OCI-LY3 (cell line): ENCODE measurements at regions not wholly inside any gene's neighbourhood (a gene's known extent, or its start where the extent isn't known, plus 50 kb on each side); places are given as distances from the start of the nearest gene placed in this dataset.

Experiments
- H2AFZ ChIP-seq: fragments of 200-600, 300-600 bp; shearing (Covaris generic); 2 replicates; pipeline ENCODE4 v1.6.0; 2014; ENCODE audit warnings: antibody characterized with exemption, low read depth, low read length
- H3K27ac ChIP-seq: fragments of 200-600, 300-600 bp; sonication (generic); 2 replicates; pipeline ENCODE4 v1.5.1; 2014; ENCODE audit warnings: mild to moderate bottlenecking, low read length, moderate library complexity, mixed read lengths
- H3K27me3 ChIP-seq: fragments of 200-600, 300-600 bp; sonication (generic); 2 replicates; pipeline ENCODE4 v1.6.1; 2014; ENCODE audit warnings: low read depth, low read length, mixed read lengths
- H3K36me3 ChIP-seq: fragments of 200-600, 300-600 bp; sonication (generic); replicated peaks from 2 replicates; pipeline ENCODE3; 2014; ENCODE audit warnings: low read depth, low read length, mixed read lengths
- H3K4me1 ChIP-seq: fragments of 300-600, 200-600 bp; sonication (generic); 2 replicates; pipeline ENCODE4 v1.6.1; 2014; ENCODE audit warnings: low read length, mixed read lengths
- H3K4me2 ChIP-seq: fragments of 200-600, 300-600 bp; sonication (generic); 2 replicates; pipeline ENCODE4 v1.6.1; 2014; ENCODE audit warnings: low read length, mixed read lengths
- H3K4me3 ChIP-seq: fragments of 300-600, 200-600 bp; sonication (generic); 2 replicates; pipeline ENCODE4 v1.5.1; 2014; ENCODE audit warnings: antibody characterized with exemption, mild to moderate bottlenecking, low read length, moderate library complexity
- H3K79me2 ChIP-seq: fragments of 300-600, 200-600 bp; shearing (Covaris generic); 2 replicates; pipeline ENCODE4 v1.6.1; 2014; ENCODE audit warnings: mild to moderate bottlenecking, low read length, mixed read lengths
- H3K9ac ChIP-seq: fragments of 300-600, 200-600 bp; shearing (Covaris generic); 2 replicates; pipeline ENCODE4 v1.6.0; 2014; ENCODE audit warnings: mild to moderate bottlenecking, low read length, moderate library complexity
- H3K9me3 ChIP-seq: fragments of 200-600, 300-600 bp; shearing (Covaris generic); 2 replicates; pipeline ENCODE4 v1.6.1; 2014; ENCODE audit warnings: low read length, mixed read lengths; ENCODE audit not compliant: insufficient read depth
- H4K20me1 ChIP-seq: fragments of 200-600, 300-600 bp; sonication (generic); 2 replicates; pipeline ENCODE4 v1.6.1; 2016; ENCODE audit warnings: low read length, mixed read lengths; ENCODE audit not compliant: insufficient read depth
- EZH2phosphoT487 ChIP-seq: fragments of 200-600 bp; shearing (Covaris generic); IDR thresholded peaks from 2 replicates; pipeline ENCODE4 v1.6.1; 2018; ENCODE audit warnings: antibody characterized with exemption, mixed run types, low read depth
- TF ChIP-seq, protein P1 (sequence below): fragments of 200-600, 300-600 bp; sonication (generic); IDR thresholded peaks from 2 replicates; pipeline ENCODE4 v1.5.1; 2014; ENCODE audit warnings: antibody characterized with exemption, low read length, low read depth

DNA sequence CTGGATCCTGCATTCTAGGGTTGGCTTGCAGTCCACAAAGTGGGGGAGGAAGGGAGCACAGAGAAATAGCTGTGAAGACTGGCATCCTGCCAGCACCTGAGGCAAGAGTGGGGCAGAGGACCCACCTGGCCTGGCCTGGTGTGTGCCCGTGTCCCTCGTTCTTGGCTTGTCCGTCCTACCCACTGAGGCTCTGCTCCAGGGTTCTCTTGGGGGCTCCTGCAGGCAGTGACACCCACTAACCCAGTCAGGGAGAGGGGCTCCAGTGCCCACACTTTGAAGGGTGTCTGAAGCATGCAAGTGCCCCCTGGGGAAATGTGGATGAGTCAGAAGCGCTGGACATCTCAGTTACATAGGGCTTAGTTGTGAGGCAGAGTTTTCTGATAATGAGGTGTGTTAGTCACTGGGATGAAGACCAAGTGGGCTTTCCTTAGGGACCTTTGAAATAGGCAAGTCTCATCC is 79.4 kb downstream of the SLC4A3 start:
- Histone ChIP-seq H3K9me3 (no peaks in the 10 kb centered on the region), H3K27ac (no peak overlapping the region), H3K36me3 (no peaks in the 10 kb centered on the region), H3K4me1 (no peaks in the 10 kb centered on the region), H3K27me3 (no peaks in the 10 kb centered on the region), H3K4me2 (no peak overlapping the region), H4K20me1 (no peaks in the 10 kb centered on the region), H3K9ac (no peak overlapping the region), H3K79me2 (no peaks in the 10 kb centered on the region), H3K4me3 (no peak overlapping the region), H2AFZ (no peak overlapping the region)
- no peak for TF ChIP-seq EZH2phosphoT487
- TF ChIP-seq, protein P1, sequence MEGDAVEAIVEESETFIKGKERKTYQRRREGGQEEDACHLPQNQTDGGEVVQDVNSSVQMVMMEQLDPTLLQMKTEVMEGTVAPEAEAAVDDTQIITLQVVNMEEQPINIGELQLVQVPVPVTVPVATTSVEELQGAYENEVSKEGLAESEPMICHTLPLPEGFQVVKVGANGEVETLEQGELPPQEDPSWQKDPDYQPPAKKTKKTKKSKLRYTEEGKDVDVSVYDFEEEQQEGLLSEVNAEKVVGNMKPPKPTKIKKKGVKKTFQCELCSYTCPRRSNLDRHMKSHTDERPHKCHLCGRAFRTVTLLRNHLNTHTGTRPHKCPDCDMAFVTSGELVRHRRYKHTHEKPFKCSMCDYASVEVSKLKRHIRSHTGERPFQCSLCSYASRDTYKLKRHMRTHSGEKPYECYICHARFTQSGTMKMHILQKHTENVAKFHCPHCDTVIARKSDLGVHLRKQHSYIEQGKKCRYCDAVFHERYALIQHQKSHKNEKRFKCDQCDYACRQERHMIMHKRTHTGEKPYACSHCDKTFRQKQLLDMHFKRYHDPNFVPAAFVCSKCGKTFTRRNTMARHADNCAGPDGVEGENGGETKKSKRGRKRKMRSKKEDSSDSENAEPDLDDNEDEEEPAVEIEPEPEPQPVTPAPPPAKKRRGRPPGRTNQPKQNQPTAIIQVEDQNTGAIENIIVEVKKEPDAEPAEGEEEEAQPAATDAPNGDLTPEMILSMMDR, result no peak

DNA sequence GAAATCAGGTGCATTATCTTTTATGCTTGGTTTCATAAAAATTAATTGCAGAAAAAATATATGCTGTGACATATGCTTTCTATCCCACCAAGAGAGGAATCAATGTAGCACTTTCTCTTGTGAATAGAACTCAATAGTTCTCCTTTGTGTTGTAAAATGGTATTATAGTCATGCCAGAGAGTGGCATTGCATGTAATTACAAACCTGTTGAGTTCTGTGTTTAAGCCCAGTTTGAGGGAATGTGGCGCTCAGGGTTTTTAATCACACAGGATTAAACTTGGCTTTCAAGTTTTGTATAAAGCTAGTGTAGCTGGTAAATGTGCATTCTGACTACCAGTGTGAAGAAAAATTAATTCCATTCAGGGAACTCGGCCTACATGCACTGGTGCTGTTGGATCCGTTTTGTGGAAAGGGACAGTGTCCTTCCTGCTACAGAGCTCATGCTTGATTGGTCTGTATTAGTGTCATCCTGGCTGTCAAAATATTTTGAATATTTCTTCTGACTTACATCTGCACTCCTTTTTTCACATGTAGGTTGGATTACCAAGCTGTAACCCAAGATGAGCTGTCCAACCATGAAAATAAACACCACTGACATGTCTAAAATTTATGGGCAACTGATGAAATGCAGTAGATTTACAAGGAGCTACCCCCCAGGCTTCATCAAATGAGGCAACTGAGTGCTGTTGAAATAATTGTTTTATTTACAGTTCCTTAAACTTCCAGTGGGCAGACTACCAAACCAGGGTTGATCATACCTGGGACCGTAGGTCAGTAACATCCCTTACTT is 80.3 kb downstream of the SLC4A3 start:
- Histone ChIP-seq H3K27ac (no peak overlapping the region), H3K4me2 (no peak overlapping the region), H4K20me1 (no peaks in the 10 kb centered on the region), H3K4me3 (no peak overlapping the region), H3K36me3 (no peaks in the 10 kb centered on the region), H2AFZ (no peak overlapping the region), H3K27me3 (no peaks in the 10 kb centered on the region), H3K79me2 (no peaks in the 10 kb centered on the region), H3K9ac (no peak overlapping the region), H3K9me3 (no peaks in the 10 kb centered on the region), H3K4me1 (no peaks in the 10 kb centered on the region)
- no peak for TF ChIP-seq EZH2phosphoT487
- TF ChIP-seq, protein P1, result no peak

DNA sequence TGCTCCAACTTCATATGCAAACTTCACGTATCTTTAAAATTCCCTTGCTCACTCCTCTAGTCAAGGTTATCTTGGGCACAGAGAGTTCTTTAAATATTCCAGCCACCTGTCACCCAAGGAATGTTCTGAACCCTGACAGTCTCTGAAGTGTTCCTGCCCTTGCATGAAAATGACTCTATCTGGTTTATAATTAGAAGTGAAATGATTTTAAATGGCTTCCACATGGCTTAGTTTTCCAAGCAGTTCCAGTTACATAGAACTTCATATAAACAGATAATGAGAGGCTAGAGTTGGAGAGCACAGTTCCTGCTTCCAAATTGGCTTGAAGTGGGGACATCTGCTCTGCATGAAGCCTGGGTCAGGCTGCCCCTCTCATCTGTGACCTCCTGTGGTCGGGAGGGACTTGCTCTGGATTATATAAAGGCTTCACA is 81.9 kb downstream of the SLC4A3 start:
- Histone ChIP-seq H2AFZ (no peak overlapping the region), H3K4me3 (no peak overlapping the region), H4K20me1 (no peaks in the 10 kb centered on the region), H3K79me2 (no peaks in the 10 kb centered on the region), H3K36me3 (no peaks in the 10 kb centered on the region), H3K4me2 (no peak overlapping the region), H3K4me1 (no peaks in the 10 kb centered on the region), H3K27ac (no peak overlapping the region), H3K27me3 (no peaks in the 10 kb centered on the region), H3K9ac (no peak overlapping the region), H3K9me3 (no peaks in the 10 kb centered on the region)
- no peak for TF ChIP-seq EZH2phosphoT487
- TF ChIP-seq, protein P1, result no peak

DNA sequence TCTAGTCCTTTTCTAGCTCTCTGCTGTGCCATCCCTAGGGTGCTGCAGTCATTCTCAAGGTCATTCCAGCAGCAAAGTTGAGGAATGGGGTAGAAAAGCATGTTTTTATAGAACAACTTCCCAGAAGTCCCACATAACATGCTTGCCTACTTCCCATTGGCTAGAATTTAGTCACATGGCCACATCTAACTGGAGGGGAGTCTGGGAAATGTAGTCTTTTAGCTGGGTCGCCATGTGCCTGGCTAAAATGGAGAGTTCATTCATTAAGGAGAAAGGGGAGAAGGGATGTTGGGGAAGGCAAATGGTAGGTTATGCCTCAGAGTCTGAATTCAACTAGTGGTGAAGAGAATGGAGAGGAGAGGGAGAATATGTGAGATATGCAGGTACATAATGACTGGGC is 85.7 kb downstream of the SLC4A3 start:
- no peaks in the 10 kb centered on the region for H3K79me2 ChIP-seq
- peak overlapping the region; percentile 34; the same call in 1 of the 2 replicates for H3K4me2 ChIP-seq
- TF ChIP-seq, protein P1, result no peak
- TF ChIP-seq EZH2phosphoT487, result no peak
- H3K9me3 ChIP-seq, result no peaks in the 10 kb centered on the region
- no peaks in the 10 kb centered on the region for H3K4me1 ChIP-seq
- no peak overlapping the region for H3K9ac ChIP-seq
- H3K4me3 ChIP-seq, result no peak overlapping the region; the same call in 1 of the 2 replicates
- no peaks in the 10 kb centered on the region for H3K36me3 ChIP-seq
- no peaks in the 10 kb centered on the region for H3K27me3 ChIP-seq
- H3K27ac ChIP-seq, result no peak overlapping the region
- H4K20me1 ChIP-seq, result no peaks in the 10 kb centered on the region
- H2AFZ ChIP-seq, result peak overlapping the region; percentile 85
